OCI-LY3 (cell line): ENCODE measurements at regions not wholly inside any gene's neighbourhood (a gene's known extent, or its start where the extent isn't known, plus 50 kb on each side); places are given as distances from the start of the nearest gene placed in this dataset.

ENCODE experiments used
- EZH2phosphoT487 ChIP-seq: fragments of 200-600 bp; shearing (Covaris generic); IDR thresholded peaks from 2 replicates; pipeline ENCODE4 v1.6.1; 2018; ENCODE audit warnings: antibody characterized with exemption, mixed run types, low read depth
- TF ChIP-seq, protein P1 (sequence below): fragments of 200-600, 300-600 bp; sonication (generic); IDR thresholded peaks from 2 replicates; pipeline ENCODE4 v1.5.1; 2014; ENCODE audit warnings: antibody characterized with exemption, low read length, low read depth

DNA sequence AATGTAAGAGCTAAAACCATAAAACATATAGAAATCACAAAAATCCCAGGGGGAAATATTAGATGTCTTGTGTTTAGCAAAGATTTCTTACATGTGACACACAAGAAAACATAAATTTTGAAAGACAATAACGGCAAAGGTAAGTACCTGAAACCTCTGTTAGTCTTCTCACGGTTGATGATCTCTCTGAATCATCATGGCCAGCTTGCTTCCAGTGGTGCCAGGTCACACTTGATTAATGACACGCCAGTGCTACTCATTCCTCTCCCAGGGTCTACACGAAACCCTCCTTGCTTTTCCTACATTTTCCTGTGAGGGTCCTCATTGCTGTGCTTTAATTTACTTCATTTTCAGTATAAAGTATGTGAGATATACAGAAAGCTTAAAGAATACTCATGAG is 114.4 kb upstream of the PARP11 start:
- TF ChIP-seq, protein P1, sequence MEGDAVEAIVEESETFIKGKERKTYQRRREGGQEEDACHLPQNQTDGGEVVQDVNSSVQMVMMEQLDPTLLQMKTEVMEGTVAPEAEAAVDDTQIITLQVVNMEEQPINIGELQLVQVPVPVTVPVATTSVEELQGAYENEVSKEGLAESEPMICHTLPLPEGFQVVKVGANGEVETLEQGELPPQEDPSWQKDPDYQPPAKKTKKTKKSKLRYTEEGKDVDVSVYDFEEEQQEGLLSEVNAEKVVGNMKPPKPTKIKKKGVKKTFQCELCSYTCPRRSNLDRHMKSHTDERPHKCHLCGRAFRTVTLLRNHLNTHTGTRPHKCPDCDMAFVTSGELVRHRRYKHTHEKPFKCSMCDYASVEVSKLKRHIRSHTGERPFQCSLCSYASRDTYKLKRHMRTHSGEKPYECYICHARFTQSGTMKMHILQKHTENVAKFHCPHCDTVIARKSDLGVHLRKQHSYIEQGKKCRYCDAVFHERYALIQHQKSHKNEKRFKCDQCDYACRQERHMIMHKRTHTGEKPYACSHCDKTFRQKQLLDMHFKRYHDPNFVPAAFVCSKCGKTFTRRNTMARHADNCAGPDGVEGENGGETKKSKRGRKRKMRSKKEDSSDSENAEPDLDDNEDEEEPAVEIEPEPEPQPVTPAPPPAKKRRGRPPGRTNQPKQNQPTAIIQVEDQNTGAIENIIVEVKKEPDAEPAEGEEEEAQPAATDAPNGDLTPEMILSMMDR: no peak
- no peak for TF ChIP-seq EZH2phosphoT487
